Lower leg skin (tissue), 4 donors: ENCODE measurements at regions not wholly inside any gene's neighbourhood (a gene's known extent, or its start where the extent isn't known, plus 50 kb on each side); places are given as distances from the start of the nearest gene placed in this dataset.

Source experiments
- DNase-seq, 2 donors: peaks; one replicate each; pipeline ENCODE4 v3.0.0-alpha.2; 2019; ENCODE audit warnings: low spot score in 2 of 2
- H3K4me3 ChIP-seq: fragments of 200-600 bp; sonication (generic); 2 replicates; pipeline ENCODE4 v1.5.1; 2017; ENCODE audit warnings: mild to moderate bottlenecking, low read depth; ENCODE audit not compliant: poor library complexity, severe bottlenecking
- CTCF ChIP-seq, 3 donors: fragments of 450-650 bp; IDR thresholded peaks; one replicate each; pipeline ENCODE4 v1.5.1; 2016; ENCODE audit warnings: antibody characterized with exemption in 3 of 3, mild to moderate bottlenecking in 3 of 3, moderate library complexity in 2 of 3
- POLR2A ChIP-seq, 2 donors: fragments of 450-650 bp; IDR thresholded peaks; one replicate each; pipeline ENCODE4 v1.6.1; 2016 to 2017; ENCODE audit warnings: antibody characterized with exemption in 2 of 2, mild to moderate bottlenecking in 1 of 2, moderate library complexity in 1 of 2
- WGBS, 2 donors: methylation state at CpG; one replicate each; pipeline ENCODE4 v1.1.5; 2018; 5-methylcytosine and 5-hydroxymethylcytosine counted together
- intact Hi-C: fragments of 100-400 bp; cut with DNase I; formaldehyde crosslinking; loops from one replicate; pipeline ENCODE4 v1.15.0; 2023; ENCODE audit warnings: low total_unique reads

GRCh38 chr3:23749609-23750008 lies 56.1 kb upstream of the UBE2E1 start:
- H3K4me3 ChIP-seq: no peak overlapping the region
- TF ChIP-seq POLR2A (IDR thresholded peaks at IDR 0.05) (no peak), CTCF (IDR thresholded peaks at IDR 0.05) (no peak)
- WGBS, 2 donors: 82 to 88% methylated on average over 4 of the region's 4 CpGs
- intact Hi-C loops: no loop called here
- DNase-seq: no peak

GRCh38 chr3:23750573-23751210 lies 55.1 kb upstream of the UBE2E1 start:
- no peak for TF ChIP-seq CTCF (IDR thresholded peaks at IDR 0.05)
- TF ChIP-seq POLR2A (IDR thresholded peaks at IDR 0.05): no peak
- WGBS, 2 donors: 38 to 44% methylated on average over 11 of the region's 11 CpGs
- intact Hi-C loops: no loop called here
- no peak overlapping the region for H3K4me3 ChIP-seq
- no peak for DNase-seq

GRCh38 chr3:23751212-23751723 lies 54.5 kb upstream of the UBE2E1 start:
- no peak for TF ChIP-seq CTCF (IDR thresholded peaks at IDR 0.05)
- no peak for TF ChIP-seq POLR2A (IDR thresholded peaks at IDR 0.05)
- 51 to 58% methylated on average over 7 of the region's 7 CpGs for WGBS, 2 donors
- intact Hi-C loops: no loop called here
- no peak overlapping the region for H3K4me3 ChIP-seq
- DNase-seq: no peak

- H3K4me3 ChIP-seq: no peak overlapping the region
- intact Hi-C loops: no loop called here
- no peak for TF ChIP-seq POLR2A (IDR thresholded peaks at IDR 0.05)
- no peak for TF ChIP-seq CTCF (IDR thresholded peaks at IDR 0.05)
- DNase-seq: no peak
- 94% methylated on average over 3 of the region's 3 CpGs for WGBS, 2 donors
Observed at GRCh38 chr3:23752126-23752525, 53.6 kb upstream of the UBE2E1 start.

- no peak for DNase-seq
- intact Hi-C loops: no loop called here
- WGBS, 2 donors: 70 to 80% methylated on average over 4 of the region's 4 CpGs
- H3K4me3 ChIP-seq: no peak overlapping the region
- no peak for TF ChIP-seq CTCF (IDR thresholded peaks at IDR 0.05)
- no peak for TF ChIP-seq POLR2A (IDR thresholded peaks at IDR 0.05)
Observed at GRCh38 chr3:23754215-23754614, 51.5 kb upstream of the UBE2E1 start.
